Left hindlimb (tissue), 1 donor: ENCODE measurements at regions not wholly inside any gene's neighbourhood (a gene's known extent, or its start where the extent isn't known, plus 50 kb on each side); places are given as distances from the start of the nearest gene placed in this dataset.
"Not testable (repeated sequence)": the region's sequence is repeated elsewhere in the genome, so short reads cannot be mapped to it uniquely, and the experiment has no call there.

Source experiments
- DNase-seq: peaks from one replicate; pipeline ENCODE4 v3.0.0-alpha.2; 2018

- no peak for DNase-seq
These were observed 366.4 kb downstream of the IPO8 start for GRCh38 chr12:30329281-30329680.

GRCh38 chr12:30323008-30323407 lies 372.7 kb downstream of the IPO8 start:
- no peak for DNase-seq

- no peak for DNase-seq
These were observed 375.1 kb downstream of the IPO8 start for GRCh38 chr12:30320561-30320960.

GRCh38 chr12:30314506-30315100 lies 381.1 kb downstream of the IPO8 start:
- no peak for DNase-seq

GRCh38 chr12:30308010-30308717 lies 387.5 kb downstream of the IPO8 start:
- DNase-seq: no peak

- no peak for DNase-seq
These were observed 391.1 kb downstream of the IPO8 start for GRCh38 chr12:30304528-30304927.

GRCh38 chr12:30301291-30301690 lies 394.4 kb downstream of the IPO8 start:
- no peak for DNase-seq

- no peak for DNase-seq
These were observed 399.2 kb downstream of the IPO8 start for GRCh38 chr12:30296486-30296885.

- no peak for DNase-seq
These were observed 409.2 kb downstream of the IPO8 start for GRCh38 chr12:30286345-30286926.

- DNase-seq: no peak
These were observed 417.3 kb downstream of the IPO8 start for GRCh38 chr12:30278401-30278800.

GRCh38 chr12:30272515-30272914 lies 423.2 kb downstream of the IPO8 start:
- not testable (repeated sequence) for DNase-seq

GRCh38 chr12:30269496-30269895 lies 426.2 kb downstream of the IPO8 start:
- DNase-seq: no peak

GRCh38 chr12:30268041-30268440 lies 427.6 kb downstream of the IPO8 start:
- DNase-seq: no peak

GRCh38 chr12:30263434-30263833 lies 432.2 kb downstream of the IPO8 start:
- no peak for DNase-seq

- DNase-seq: no peak
These were observed 438.1 kb downstream of the IPO8 start for GRCh38 chr12:30257618-30258017.

GRCh38 chr12:30251546-30251945 lies 444.1 kb downstream of the IPO8 start:
- no peak for DNase-seq

- no peak for DNase-seq
These were observed 452.2 kb downstream of the IPO8 start for GRCh38 chr12:30243426-30243825.

- DNase-seq: no peak
These were observed 435.3 kb upstream of the TMTC1 start for GRCh38 chr12:30219047-30219446.

GRCh38 chr12:30218073-30218472 lies 434.3 kb upstream of the TMTC1 start:
- DNase-seq: no peak

- DNase-seq: no peak
These were observed 429.4 kb upstream of the TMTC1 start for GRCh38 chr12:30213166-30213565.

GRCh38 chr12:30211743-30212142 lies 428.0 kb upstream of the TMTC1 start:
- DNase-seq: no peak

- DNase-seq: no peak
These were observed 420.2 kb upstream of the TMTC1 start for GRCh38 chr12:30203981-30204380.

GRCh38 chr12:30202521-30203254 lies 418.9 kb upstream of the TMTC1 start:
- no peak for DNase-seq
